D721Med (cell line): ENCODE measurements at regions not wholly inside any gene's neighbourhood (a gene's known extent, or its start where the extent isn't known, plus 50 kb on each side); places are given as distances from the start of the nearest gene placed in this dataset.

Experiments
- DNase-seq: peaks from one replicate; pipeline ENCODE4 v3.0.0; 2011; ENCODE audit warnings: low spot score; ENCODE audit not compliant: insufficient read length
- FAIRE-seq: peaks from 2 replicates; lab custom pipeline; 2011; peaks lifted over from hg19 to GRCh38; lab: Jason Lieb, UNC
- CTCF ChIP-seq: IDR thresholded peaks from 2 replicates; pipeline ENCODE4 v1.5.1; 2012; ENCODE audit warnings: mild to moderate bottlenecking, control low read depth; ENCODE audit not compliant: insufficient read depth; ENCODE audit errors: missing control alignments

DNA sequence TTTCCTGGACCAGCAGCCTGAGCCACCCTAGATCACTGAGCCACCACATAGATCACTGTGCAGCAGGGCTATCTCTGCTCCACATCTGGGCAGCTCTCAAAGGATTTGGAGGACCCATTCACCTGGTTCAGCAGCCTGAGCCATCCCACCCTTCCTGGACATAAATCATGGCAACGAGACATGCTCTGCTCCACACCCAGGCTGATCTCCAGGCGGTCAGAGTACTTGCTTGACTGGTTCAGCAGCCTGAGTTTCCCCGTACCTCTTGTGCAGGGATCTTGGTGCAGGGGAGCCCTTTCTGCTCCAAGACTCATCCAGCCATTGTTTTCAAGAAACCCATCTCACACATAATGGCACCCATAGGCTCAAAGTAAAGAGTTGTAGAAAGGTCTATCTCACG is 195.3 kb downstream of the LIG4 start:
- no peak for FAIRE-seq
- no peak for DNase-seq
- no peak for TF ChIP-seq CTCF

DNA sequence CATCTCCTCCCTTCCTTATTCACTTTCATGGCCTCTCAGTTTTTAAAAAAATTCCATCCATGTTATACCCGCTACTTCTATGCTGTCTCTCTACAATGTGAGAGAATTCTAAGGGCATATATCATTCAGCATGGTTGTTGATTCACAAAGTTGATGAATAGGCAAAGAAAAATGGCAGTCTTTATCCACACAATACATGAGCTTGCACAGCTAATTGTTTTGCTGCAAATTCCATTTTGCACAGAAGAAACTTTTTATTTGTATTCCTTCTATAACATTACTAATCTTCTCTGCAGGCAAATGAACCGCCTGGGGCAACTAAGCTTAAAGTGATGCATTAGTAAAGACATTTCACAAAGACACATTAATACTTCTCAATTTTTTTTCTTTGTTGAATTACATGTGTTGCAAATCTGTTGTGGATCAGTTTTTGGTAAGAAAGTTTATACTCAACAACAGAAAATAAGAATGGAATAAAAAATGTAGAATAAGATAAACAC is 196.9 kb downstream of the LIG4 start:
- TF ChIP-seq CTCF: no peak
- no peak for DNase-seq
- FAIRE-seq: no peak

DNA sequence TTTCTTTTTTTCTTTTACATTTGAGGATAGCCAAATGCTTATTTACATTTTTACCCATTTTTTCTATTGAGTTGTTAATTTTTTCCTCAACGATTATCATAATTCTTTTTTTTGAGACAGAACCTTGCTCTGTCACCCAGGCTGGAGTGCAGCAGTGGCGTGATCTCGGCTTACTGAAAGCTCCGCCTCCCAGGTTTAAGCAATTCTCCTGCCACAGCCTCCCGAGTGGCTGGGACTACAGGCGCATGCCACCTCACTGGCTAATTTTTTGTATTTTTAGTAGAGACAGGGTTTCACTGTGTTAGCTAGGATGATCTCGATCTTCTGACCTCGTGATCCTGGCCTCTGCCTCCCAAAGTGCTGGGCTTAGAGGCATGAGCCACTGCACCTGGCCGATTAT is 208.7 kb downstream of the LIG4 start:
- no peak for FAIRE-seq
- DNase-seq: no peak
- no peak for TF ChIP-seq CTCF

DNA sequence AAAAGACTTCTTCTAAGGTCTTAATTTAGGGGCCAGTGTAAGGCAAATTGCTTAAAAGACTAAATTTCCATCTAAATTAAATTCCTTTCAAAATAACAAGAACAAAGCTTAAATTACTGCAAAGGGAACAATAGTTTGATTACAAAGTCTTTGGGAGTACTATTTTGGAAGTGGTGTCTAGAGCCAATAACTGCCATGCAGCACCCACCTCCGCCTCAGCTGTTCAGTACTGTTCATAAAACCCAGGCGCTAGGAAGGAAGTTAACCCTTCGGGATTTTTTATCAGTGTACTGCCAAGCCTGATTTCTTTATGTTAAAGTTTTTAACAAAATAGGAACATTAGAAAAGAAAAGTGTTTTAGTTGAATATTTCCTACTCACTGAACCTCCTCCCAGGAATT is 210.1 kb downstream of the LIG4 start:
- TF ChIP-seq CTCF: no peak
- DNase-seq (no peak), FAIRE-seq (no peak)

GRCh38 chr13:108003626-108004025 is 211.7 kb downstream of the LIG4 start:
- DNase-seq: no peak
- TF ChIP-seq CTCF: no peak
- no peak for FAIRE-seq

DNA sequence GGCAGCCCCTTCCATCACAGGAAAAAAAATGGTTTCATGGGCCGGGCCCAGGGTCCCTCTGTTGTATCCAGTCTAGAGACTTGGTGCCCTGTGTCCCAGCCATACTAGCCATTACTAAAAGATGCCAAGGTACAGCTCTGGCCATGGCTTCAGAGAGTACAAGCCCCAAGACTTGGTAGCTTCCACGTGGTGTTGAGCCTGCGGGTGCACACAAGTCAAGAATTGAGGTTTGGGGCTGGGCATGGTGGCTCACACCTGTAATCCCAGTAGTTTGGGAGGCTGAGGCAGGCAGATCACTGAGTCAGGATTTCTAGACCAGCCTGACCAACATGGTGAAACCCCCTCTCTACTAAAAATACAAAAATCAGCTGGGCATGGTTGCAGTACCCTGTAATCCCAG is 214.3 kb downstream of the LIG4 start:
- no peak for TF ChIP-seq CTCF
- FAIRE-seq (no peak), DNase-seq (no peak)

DNA sequence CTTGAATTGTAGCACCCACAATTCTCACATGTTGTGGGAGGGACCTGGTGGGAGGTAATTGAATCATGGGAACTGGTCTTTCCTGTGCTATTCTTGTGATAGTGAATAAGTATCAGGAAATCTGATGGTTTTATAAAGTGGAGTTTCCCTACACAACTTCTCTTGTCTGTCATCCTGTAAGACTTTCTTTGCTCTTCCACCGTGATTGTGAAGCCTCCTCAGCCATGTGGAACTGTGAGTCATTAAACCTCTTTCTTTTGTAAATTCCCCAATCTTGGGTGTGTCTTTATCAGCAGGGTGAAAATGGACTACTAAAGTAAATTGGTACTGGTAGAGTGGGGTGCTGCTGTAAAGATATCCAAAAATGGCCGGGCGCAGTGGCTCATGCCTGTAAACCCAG is 215.6 kb downstream of the LIG4 start:
- TF ChIP-seq CTCF: no peak
- no peak for FAIRE-seq
- DNase-seq: no peak
